ENCODE measurements at regions not wholly inside any gene's neighbourhood (a gene's known extent, or its start where the extent isn't known, plus 50 kb on each side); places are given as distances from the start of the nearest gene placed in this dataset.
A peak's percentile ranks its signal among the peaks of the same experiment; 100 is the strongest.

GRCh38 chr3:14252321-14253021 lies 73.9 kb downstream of the LSM3 start:
- no peaks in the 10 kb centered on the region for H3K4me1 ChIP-seq
- in situ Hi-C loops (cut with MboI; ENCODE audit: low sequenced_read_pairs) = no loop called here
- H3K9me3 ChIP-seq = no peaks in the 10 kb centered on the region
- H3K27me3 ChIP-seq (ENCODE audit: low read depth) = no peaks in the 10 kb centered on the region
- no peaks in the 10 kb centered on the region for H3K36me3 ChIP-seq (replicated peaks)
- H3K4me3 ChIP-seq = no peak overlapping the region
- no peak for DNase-seq (ENCODE audit: low spot score in 2 of 2)

- in situ Hi-C loops (cut with MboI; ENCODE audit: low sequenced_read_pairs) = no loop called here
- H3K4me1 ChIP-seq = no peaks in the 10 kb centered on the region
- no peak for DNase-seq (ENCODE audit: low spot score in 2 of 2)
Observed at GRCh38 chr3:14253022-14253706, 74.5 kb downstream of the LSM3 start.

GRCh38 chr3:14253707-14254382 lies 75.2 kb downstream of the LSM3 start:
- Histone ChIP-seq H3K4me1 (no peaks in the 10 kb centered on the region), H3K36me3 (replicated peaks) (no peaks in the 10 kb centered on the region), H3K27me3 (ENCODE audit: low read depth) (no peaks in the 10 kb centered on the region), H3K9me3 (no peaks in the 10 kb centered on the region), H3K4me3 (no peak overlapping the region)
- in situ Hi-C loops (cut with MboI; ENCODE audit: low sequenced_read_pairs) = no loop called here
- DNase-seq (ENCODE audit: low spot score in 2 of 2) = no peak

More at GRCh38 chr3:14253022-14253706, 74.5 kb downstream of the LSM3 start:
- H3K27me3 ChIP-seq (ENCODE audit: low read depth) = no peaks in the 10 kb centered on the region
- H3K36me3 ChIP-seq (replicated peaks) = no peaks in the 10 kb centered on the region
- H3K9me3 ChIP-seq = no peaks in the 10 kb centered on the region
- H3K4me3 ChIP-seq = no peak overlapping the region

GRCh38 chr3:14254812-14255702 lies 76.4 kb downstream of the LSM3 start:
- in situ Hi-C loops (cut with MboI; ENCODE audit: low sequenced_read_pairs) = no loop called here
- no peaks in the 10 kb centered on the region for H3K4me1 ChIP-seq

GRCh38 chr3:14256046-14256445 lies 77.4 kb downstream of the LSM3 start:
- H3K4me3 ChIP-seq = no peak overlapping the region
- H3K27me3 ChIP-seq (ENCODE audit: low read depth) = no peaks in the 10 kb centered on the region
- H3K4me1 ChIP-seq = no peaks in the 10 kb centered on the region
- in situ Hi-C loops (cut with MboI; ENCODE audit: low sequenced_read_pairs) = no loop called here
- DNase-seq (ENCODE audit: low spot score in 2 of 2) = no peak
- H3K36me3 ChIP-seq (replicated peaks) = no peaks in the 10 kb centered on the region
- no peaks in the 10 kb centered on the region for H3K9me3 ChIP-seq

More at GRCh38 chr3:14254812-14255702, 76.4 kb downstream of the LSM3 start:
- no peak for DNase-seq (ENCODE audit: low spot score in 2 of 2)
- no peak overlapping the region for H3K4me3 ChIP-seq
- H3K36me3 ChIP-seq (replicated peaks) = no peaks in the 10 kb centered on the region
- no peaks in the 10 kb centered on the region for H3K27me3 ChIP-seq (ENCODE audit: low read depth)
- no peaks in the 10 kb centered on the region for H3K9me3 ChIP-seq

GRCh38 chr3:14256561-14257342 lies 78.1 kb downstream of the LSM3 start:
- Histone ChIP-seq H3K4me1 (no peaks in the 10 kb centered on the region), H3K9me3 (no peaks in the 10 kb centered on the region), H3K4me3 (no peak overlapping the region), H3K36me3 (replicated peaks) (no peaks in the 10 kb centered on the region), H3K27me3 (ENCODE audit: low read depth) (no peaks in the 10 kb centered on the region; the same call in 1 of the 2 replicates)
- no peak for DNase-seq (ENCODE audit: low spot score in 2 of 2)
- in situ Hi-C loops (cut with MboI; ENCODE audit: low sequenced_read_pairs) = no loop called here

- no peaks in the 10 kb centered on the region for H3K9me3 ChIP-seq
- no peak for DNase-seq (ENCODE audit: low spot score in 2 of 2)
- no peaks in the 10 kb centered on the region; the same call in 1 of the 2 replicates for H3K27me3 ChIP-seq (ENCODE audit: low read depth)
- no peaks in the 10 kb centered on the region for H3K4me1 ChIP-seq
- no peak overlapping the region for H3K4me3 ChIP-seq
- H3K36me3 ChIP-seq (replicated peaks) = no peaks in the 10 kb centered on the region
- in situ Hi-C loops (cut with MboI; ENCODE audit: low sequenced_read_pairs) = no loop called here
Observed at GRCh38 chr3:14258906-14259904, 80.6 kb downstream of the LSM3 start.

- Histone ChIP-seq H3K4me3 (no peak overlapping the region), H3K9me3 (no peaks in the 10 kb centered on the region)
- in situ Hi-C loops (cut with MboI; ENCODE audit: low sequenced_read_pairs) = loop anchor here (5.0 kb wide), 2 partner anchors 202 to 287 kb away; no protein-coding TSS in a partner anchor
Observed at GRCh38 chr3:14260463-14260862, 81.8 kb downstream of the LSM3 start.

GRCh38 chr3:14261229-14261628 lies 82.6 kb downstream of the LSM3 start:
- Histone ChIP-seq H3K36me3 (replicated peaks) (no peaks in the 10 kb centered on the region), H3K4me3 (no peak overlapping the region), H3K9me3 (no peaks in the 10 kb centered on the region), H3K27me3 (ENCODE audit: low read depth) (no peaks in the 10 kb centered on the region; the same call in 1 of the 2 replicates), H3K4me1 (no peaks in the 10 kb centered on the region)
- in situ Hi-C loops (cut with MboI; ENCODE audit: low sequenced_read_pairs) = loop anchor here (5.0 kb wide), 2 partner anchors 201 to 286 kb away; no protein-coding TSS in a partner anchor
- DNase-seq (ENCODE audit: low spot score in 2 of 2) = peak; percentile 64 to 90

More at GRCh38 chr3:14260463-14260862, 81.8 kb downstream of the LSM3 start:
- Histone ChIP-seq H3K4me1 (no peaks in the 10 kb centered on the region), H3K36me3 (replicated peaks) (no peaks in the 10 kb centered on the region), H3K27me3 (ENCODE audit: low read depth) (no peaks in the 10 kb centered on the region; the same call in 1 of the 2 replicates)
- DNase-seq (ENCODE audit: low spot score in 2 of 2) = no peak

- DNase-seq (ENCODE audit: low spot score in 2 of 2) = no peak
- Histone ChIP-seq H3K36me3 (replicated peaks) (no peaks in the 10 kb centered on the region), H3K9me3 (no peaks in the 10 kb centered on the region), H3K4me3 (no peak overlapping the region), H3K27me3 (ENCODE audit: low read depth) (no peaks in the 10 kb centered on the region; the same call in 1 of the 2 replicates), H3K4me1 (no peaks in the 10 kb centered on the region)
- in situ Hi-C loops (cut with MboI; ENCODE audit: low sequenced_read_pairs) = loop anchor here (5.0 kb wide), 2 partner anchors 200 to 285 kb away; no protein-coding TSS in a partner anchor
Observed at GRCh38 chr3:14262212-14262611, 83.6 kb downstream of the LSM3 start.

GRCh38 chr3:14262867-14263266 lies 84.2 kb downstream of the LSM3 start:
- H3K4me1 ChIP-seq = no peaks in the 10 kb centered on the region
- no peak overlapping the region for H3K4me3 ChIP-seq
- H3K9me3 ChIP-seq = no peaks in the 10 kb centered on the region
- H3K36me3 ChIP-seq (replicated peaks) = no peaks in the 10 kb centered on the region
- no peaks in the 10 kb centered on the region; the same call in 1 of the 2 replicates for H3K27me3 ChIP-seq (ENCODE audit: low read depth)
- in situ Hi-C loops (cut with MboI; ENCODE audit: low sequenced_read_pairs) = loop anchor here (5.0 kb wide), 2 partner anchors 199 to 284 kb away; no protein-coding TSS in a partner anchor
- no peak for DNase-seq (ENCODE audit: low spot score in 2 of 2)
